Endodermal cell (in vitro differentiated cells): ENCODE measurements at regions not wholly inside any gene's neighbourhood (a gene's known extent, or its start where the extent isn't known, plus 50 kb on each side); places are given as distances from the start of the nearest gene placed in this dataset.

Source experiments
- DNase-seq: peaks from one replicate; pipeline ENCODE4 v3.0.0-alpha.2; 2017
- H3K27ac ChIP-seq: 2 replicates; pipeline ENCODE4 v1.5.1; 2013; ENCODE audit warnings: mild to moderate bottlenecking, low read depth, low read length, moderate library complexity
- H3K27me3 ChIP-seq: 2 replicates; pipeline ENCODE4 v1.6.1; 2013; ENCODE audit warnings: mild to moderate bottlenecking, low read length, moderate library complexity; ENCODE audit not compliant: insufficient read depth, control insufficient read depth, poor library complexity, severe bottlenecking
- H3K36me3 ChIP-seq: 2 replicates; pipeline ENCODE4 v1.7.0; 2013; ENCODE audit warnings: mild to moderate bottlenecking, low read length, moderate library complexity; ENCODE audit not compliant: control insufficient read depth, insufficient read depth
- H3K4me1 ChIP-seq: one replicate; pipeline ENCODE4 v1.7.0; 2013; ENCODE audit warnings: low read length; ENCODE audit not compliant: control insufficient read depth, insufficient read depth
- H3K4me3 ChIP-seq: 2 replicates; pipeline ENCODE4 v1.5.1; 2013; ENCODE audit warnings: mild to moderate bottlenecking, low read length, moderate library complexity
- H3K9ac ChIP-seq: 2 replicates; pipeline ENCODE4 v1.6.1; 2013; ENCODE audit warnings: mild to moderate bottlenecking, low read length, moderate library complexity; ENCODE audit not compliant: poor library complexity, severe bottlenecking; ENCODE audit errors: extremely low read depth
- H3K9me3 ChIP-seq: 2 replicates; pipeline ENCODE4 v1.6.1; 2013; ENCODE audit warnings: mild to moderate bottlenecking, low read length, moderate library complexity; ENCODE audit not compliant: control insufficient read depth
- H3K27ac Mint-ChIP-seq: 2 replicates; pipeline ENCODE4 v1.8.0; 2020; ENCODE audit warnings: mixed read lengths
- H3K27me3 Mint-ChIP-seq: 2 replicates; pipeline ENCODE4 v1.8.0; 2021; ENCODE audit warnings: mild to moderate bottlenecking, mixed read lengths; ENCODE audit not compliant: insufficient read depth
- H3K36me3 Mint-ChIP-seq: 2 replicates; pipeline ENCODE4 v1.8.0; 2020; ENCODE audit warnings: low read depth, mixed read lengths
- H3K4me1 Mint-ChIP-seq: 2 replicates; pipeline ENCODE4 v1.8.0; 2020; ENCODE audit warnings: mixed read lengths
- H3K4me3 Mint-ChIP-seq: 2 replicates; pipeline ENCODE4 v1.8.0; 2020; ENCODE audit warnings: mild to moderate bottlenecking, moderate library complexity, mixed read lengths
- H3K9me3 Mint-ChIP-seq: 2 replicates; pipeline ENCODE4 v1.8.0; 2020; ENCODE audit warnings: mild to moderate bottlenecking, mixed read lengths
- WGBS, 2 experiments: methylation state at CpG; one replicate each; pipeline versions ENCODE4 v1.1.5 to v1.1.7; 2013; ENCODE audit warnings: missing lambda C conversion rate in 2 of 2, mixed read lengths in 1 of 2; ENCODE audit not compliant: insufficient coverage in 1 of 2, insufficient read length in 1 of 2; 5-methylcytosine and 5-hydroxymethylcytosine counted together
- TF ChIP-seq, protein P1 (sequence below): fragments of 200-600 bp; sonication (generic); conservative IDR thresholded peaks from 2 replicates; pipeline ENCODE4 v1.5.0; 2021; ENCODE audit warnings: antibody characterized with exemption, mild to moderate bottlenecking

DNA sequence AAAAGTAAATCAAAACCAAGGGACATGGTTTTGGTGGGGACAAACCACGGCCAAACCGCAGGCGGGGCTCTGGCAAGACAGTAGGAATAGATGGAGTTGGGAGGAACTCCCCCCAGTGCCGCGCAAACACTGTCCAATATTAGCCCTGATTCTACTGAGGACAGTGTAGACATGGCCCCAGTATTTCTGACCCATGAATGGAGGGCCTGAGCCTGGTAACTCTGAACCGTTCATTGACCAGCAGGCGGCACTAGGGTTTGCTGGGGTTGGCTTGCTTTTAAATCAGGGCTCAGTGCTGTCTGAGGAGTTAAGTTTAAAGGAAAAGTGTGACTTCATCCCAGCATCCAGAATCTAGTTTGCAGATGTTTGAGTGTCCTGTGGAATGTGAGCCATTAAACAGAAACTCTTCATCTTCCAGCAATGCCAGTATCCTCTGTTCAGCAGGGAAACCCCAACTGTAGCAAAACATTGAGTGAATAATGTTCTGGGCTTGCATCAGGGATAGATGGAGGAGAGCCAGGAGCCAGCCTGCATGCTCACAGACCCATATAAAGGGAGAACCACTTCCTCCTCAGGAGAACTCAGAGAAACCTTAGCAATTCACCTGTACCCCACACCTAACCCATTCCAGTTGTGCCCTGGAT lies 147.4 kb upstream of the PRSS58 start:
- Mint-ChIP-seq H3K9me3 (no peaks in the 10 kb centered on the region), H3K27me3 (no peaks in the 10 kb centered on the region), H3K27ac (no peak overlapping the region), H3K4me3 (no peak overlapping the region), H3K36me3 (no peaks in the 10 kb centered on the region), H3K4me1 (no peaks in the 10 kb centered on the region)
- no peaks in the 10 kb centered on the region for H3K4me1 ChIP-seq
- TF ChIP-seq, protein P1, sequence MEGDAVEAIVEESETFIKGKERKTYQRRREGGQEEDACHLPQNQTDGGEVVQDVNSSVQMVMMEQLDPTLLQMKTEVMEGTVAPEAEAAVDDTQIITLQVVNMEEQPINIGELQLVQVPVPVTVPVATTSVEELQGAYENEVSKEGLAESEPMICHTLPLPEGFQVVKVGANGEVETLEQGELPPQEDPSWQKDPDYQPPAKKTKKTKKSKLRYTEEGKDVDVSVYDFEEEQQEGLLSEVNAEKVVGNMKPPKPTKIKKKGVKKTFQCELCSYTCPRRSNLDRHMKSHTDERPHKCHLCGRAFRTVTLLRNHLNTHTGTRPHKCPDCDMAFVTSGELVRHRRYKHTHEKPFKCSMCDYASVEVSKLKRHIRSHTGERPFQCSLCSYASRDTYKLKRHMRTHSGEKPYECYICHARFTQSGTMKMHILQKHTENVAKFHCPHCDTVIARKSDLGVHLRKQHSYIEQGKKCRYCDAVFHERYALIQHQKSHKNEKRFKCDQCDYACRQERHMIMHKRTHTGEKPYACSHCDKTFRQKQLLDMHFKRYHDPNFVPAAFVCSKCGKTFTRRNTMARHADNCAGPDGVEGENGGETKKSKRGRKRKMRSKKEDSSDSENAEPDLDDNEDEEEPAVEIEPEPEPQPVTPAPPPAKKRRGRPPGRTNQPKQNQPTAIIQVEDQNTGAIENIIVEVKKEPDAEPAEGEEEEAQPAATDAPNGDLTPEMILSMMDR, result peak; percentile 43
- H3K36me3 ChIP-seq, result no peaks in the 10 kb centered on the region
- H3K27ac ChIP-seq, result no peak overlapping the region
- no peak for DNase-seq
- H3K27me3 ChIP-seq, result peaks cover 9% of the 10 kb centered on the region
- no peak overlapping the region for H3K9ac ChIP-seq
- H3K9me3 ChIP-seq, result no peaks in the 10 kb centered on the region
- WGBS, 2 experiments, result 83 to 91% methylated on average over 5 to 7 of the region's 7 CpGs
- no peak overlapping the region for H3K4me3 ChIP-seq

DNA sequence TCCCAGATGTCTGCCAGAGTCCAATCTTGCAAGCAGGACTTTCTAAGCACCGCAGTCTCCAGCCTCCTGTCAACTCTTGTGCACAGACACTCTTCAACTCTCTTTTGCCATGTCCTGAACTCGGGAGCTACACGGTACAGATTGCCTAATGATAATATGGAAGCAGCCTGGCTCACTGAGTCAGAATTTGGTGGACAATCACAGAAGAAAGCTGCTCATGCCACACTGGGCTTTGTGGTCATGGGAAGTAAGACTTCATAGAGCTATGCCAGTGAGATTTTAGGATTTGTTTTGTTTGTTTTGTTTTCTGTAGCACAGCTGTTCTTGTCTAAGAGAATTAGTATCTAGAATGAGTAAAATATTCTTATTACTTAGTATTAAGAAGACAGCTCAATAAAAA lies 144.1 kb upstream of the PRSS58 start:
- H3K4me3 ChIP-seq, result no peak overlapping the region
- no peaks in the 10 kb centered on the region for H3K9me3 Mint-ChIP-seq
- H3K4me1 ChIP-seq, result no peaks in the 10 kb centered on the region
- H3K4me3 Mint-ChIP-seq, result no peak overlapping the region
- peaks cover 9% of the 10 kb centered on the region for H3K27me3 ChIP-seq
- H3K9me3 ChIP-seq, result no peaks in the 10 kb centered on the region
- 85 to 90% methylated on average over 3 of the region's 3 CpGs for whole genome bisulfite sequencing, 2 experiments
- no peaks in the 10 kb centered on the region for H3K4me1 Mint-ChIP-seq
- no peaks in the 10 kb centered on the region for H3K27me3 Mint-ChIP-seq
- H3K36me3 Mint-ChIP-seq, result no peaks in the 10 kb centered on the region
- TF ChIP-seq, protein P1, result no peak
- no peak overlapping the region for H3K27ac ChIP-seq
- DNase-seq, result no peak
- H3K36me3 ChIP-seq, result no peaks in the 10 kb centered on the region
- no peak overlapping the region for H3K27ac Mint-ChIP-seq
- no peak overlapping the region for H3K9ac ChIP-seq

DNA sequence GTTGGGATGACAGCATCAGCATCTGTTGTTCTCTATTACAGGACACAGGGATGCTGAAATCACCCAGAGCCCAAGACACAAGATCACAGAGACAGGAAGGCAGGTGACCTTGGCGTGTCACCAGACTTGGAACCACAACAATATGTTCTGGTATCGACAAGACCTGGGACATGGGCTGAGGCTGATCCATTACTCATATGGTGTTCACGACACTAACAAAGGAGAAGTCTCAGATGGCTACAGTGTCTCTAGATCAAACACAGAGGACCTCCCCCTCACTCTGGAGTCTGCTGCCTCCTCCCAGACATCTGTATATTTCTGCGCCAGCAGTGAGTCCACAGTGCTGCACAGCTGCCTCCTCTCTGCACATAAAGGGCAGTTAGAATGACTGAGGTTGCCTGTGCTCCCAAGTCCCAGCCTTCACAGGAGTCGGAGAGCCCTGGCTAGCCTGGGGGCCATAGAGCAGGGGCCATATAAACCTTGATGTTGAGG lies 142.2 kb upstream of the PRSS58 start:
- no peaks in the 10 kb centered on the region for H3K9me3 Mint-ChIP-seq

More for the DNA sequence above, 142.2 kb upstream of the PRSS58 start:
- no peaks in the 10 kb centered on the region for H3K36me3 Mint-ChIP-seq
- no peaks in the 10 kb centered on the region for H3K4me1 ChIP-seq
- H3K27me3 Mint-ChIP-seq, result no peaks in the 10 kb centered on the region
- no peaks in the 10 kb centered on the region for H3K9me3 ChIP-seq
- H3K36me3 ChIP-seq, result no peaks in the 10 kb centered on the region
- no peak overlapping the region for H3K4me3 Mint-ChIP-seq
- H3K9ac ChIP-seq, result no peak overlapping the region
- WGBS, 2 experiments, result 78 to 95% methylated on average over 4 to 5 of the region's 5 CpGs
- H3K27ac ChIP-seq, result no peak overlapping the region
- no peak overlapping the region for H3K4me3 ChIP-seq
- H3K27ac Mint-ChIP-seq, result no peak overlapping the region
- peaks cover 9% of the 10 kb centered on the region for H3K27me3 ChIP-seq
- TF ChIP-seq, protein P1, result no peak
- no peaks in the 10 kb centered on the region for H3K4me1 Mint-ChIP-seq
- no peak for DNase-seq
